ENCODE measurements at regions not wholly inside any gene's neighbourhood (a gene's known extent, or its start where the extent isn't known, plus 50 kb on each side); places are given as distances from the start of the nearest gene placed in this dataset.

GRCh38 chr13:22642088-22642487, 538.7 kb upstream of the SGCG start:
- DNase-seq (ENCODE audit: low spot score), result no peak

GRCh38 chr13:22644941-22645340, 535.8 kb upstream of the SGCG start:
- DNase-seq (ENCODE audit: low spot score), result no peak

GRCh38 chr13:22647156-22647850, 533.5 kb upstream of the SGCG start:
- DNase-seq (ENCODE audit: low spot score), result no peak

GRCh38 chr13:22648320-22648801, 532.4 kb upstream of the SGCG start:
- DNase-seq (ENCODE audit: low spot score), result peak; percentile 4

- DNase-seq (ENCODE audit: low spot score), result no peak
These were observed 528.0 kb upstream of the SGCG start for GRCh38 chr13:22652796-22653195.

- DNase-seq (ENCODE audit: low spot score), result no peak
These were observed 526.9 kb upstream of the SGCG start for GRCh38 chr13:22653866-22654265.

- no peak for DNase-seq (ENCODE audit: low spot score)
These were observed 525.5 kb upstream of the SGCG start for GRCh38 chr13:22655106-22655852.

- no peak for DNase-seq (ENCODE audit: low spot score)
These were observed 518.0 kb upstream of the SGCG start for GRCh38 chr13:22662771-22663170.

GRCh38 chr13:22665506-22665905, 515.3 kb upstream of the SGCG start:
- DNase-seq (ENCODE audit: low spot score), result no peak

- no peak for DNase-seq (ENCODE audit: low spot score)
These were observed 490.0 kb upstream of the SGCG start for GRCh38 chr13:22690756-22691155.

- no peak for DNase-seq (ENCODE audit: low spot score)
These were observed 487.1 kb upstream of the SGCG start for GRCh38 chr13:22693691-22694090.

- no peak for DNase-seq (ENCODE audit: low spot score)
These were observed 484.3 kb upstream of the SGCG start for GRCh38 chr13:22696433-22696832.

- DNase-seq (ENCODE audit: low spot score), result no peak
These were observed 482.3 kb upstream of the SGCG start for GRCh38 chr13:22698467-22698866.

GRCh38 chr13:22700246-22700887, 480.4 kb upstream of the SGCG start:
- no peak for DNase-seq (ENCODE audit: low spot score)

- DNase-seq (ENCODE audit: low spot score), result no peak
These were observed 477.1 kb upstream of the SGCG start for GRCh38 chr13:22703601-22704209.

- DNase-seq (ENCODE audit: low spot score), result no peak
These were observed 472.8 kb upstream of the SGCG start for GRCh38 chr13:22707946-22708345.

- no peak for DNase-seq (ENCODE audit: low spot score)
These were observed 463.7 kb upstream of the SGCG start for GRCh38 chr13:22717036-22717435.

GRCh38 chr13:22726726-22727125, 454.1 kb upstream of the SGCG start:
- no peak for DNase-seq (ENCODE audit: low spot score)

- DNase-seq (ENCODE audit: low spot score), result no peak
These were observed 445.5 kb upstream of the SGCG start for GRCh38 chr13:22735011-22735995.

- no peak for DNase-seq (ENCODE audit: low spot score)
These were observed 444.6 kb upstream of the SGCG start for GRCh38 chr13:22736084-22736767.

- DNase-seq (ENCODE audit: low spot score), result no peak
These were observed 444.0 kb upstream of the SGCG start for GRCh38 chr13:22736768-22737092.

Measured in SK-N-DZ (cell line).